DMS 273 (cell line): ENCODE measurements at regions not wholly inside any gene's neighbourhood (a gene's known extent, or its start where the extent isn't known, plus 50 kb on each side); places are given as distances from the start of the nearest gene placed in this dataset.
"Not testable (repeated sequence)": the region's sequence is repeated elsewhere in the genome, so short reads cannot be mapped to it uniquely, and the experiment has no call there.

Experiments used
- DNase-seq: peaks from one replicate; lab custom pipeline; 2025; ENCODE audit not compliant: unreplicated experiment; lab: John Stamatoyannopoulos, UW

DNA sequence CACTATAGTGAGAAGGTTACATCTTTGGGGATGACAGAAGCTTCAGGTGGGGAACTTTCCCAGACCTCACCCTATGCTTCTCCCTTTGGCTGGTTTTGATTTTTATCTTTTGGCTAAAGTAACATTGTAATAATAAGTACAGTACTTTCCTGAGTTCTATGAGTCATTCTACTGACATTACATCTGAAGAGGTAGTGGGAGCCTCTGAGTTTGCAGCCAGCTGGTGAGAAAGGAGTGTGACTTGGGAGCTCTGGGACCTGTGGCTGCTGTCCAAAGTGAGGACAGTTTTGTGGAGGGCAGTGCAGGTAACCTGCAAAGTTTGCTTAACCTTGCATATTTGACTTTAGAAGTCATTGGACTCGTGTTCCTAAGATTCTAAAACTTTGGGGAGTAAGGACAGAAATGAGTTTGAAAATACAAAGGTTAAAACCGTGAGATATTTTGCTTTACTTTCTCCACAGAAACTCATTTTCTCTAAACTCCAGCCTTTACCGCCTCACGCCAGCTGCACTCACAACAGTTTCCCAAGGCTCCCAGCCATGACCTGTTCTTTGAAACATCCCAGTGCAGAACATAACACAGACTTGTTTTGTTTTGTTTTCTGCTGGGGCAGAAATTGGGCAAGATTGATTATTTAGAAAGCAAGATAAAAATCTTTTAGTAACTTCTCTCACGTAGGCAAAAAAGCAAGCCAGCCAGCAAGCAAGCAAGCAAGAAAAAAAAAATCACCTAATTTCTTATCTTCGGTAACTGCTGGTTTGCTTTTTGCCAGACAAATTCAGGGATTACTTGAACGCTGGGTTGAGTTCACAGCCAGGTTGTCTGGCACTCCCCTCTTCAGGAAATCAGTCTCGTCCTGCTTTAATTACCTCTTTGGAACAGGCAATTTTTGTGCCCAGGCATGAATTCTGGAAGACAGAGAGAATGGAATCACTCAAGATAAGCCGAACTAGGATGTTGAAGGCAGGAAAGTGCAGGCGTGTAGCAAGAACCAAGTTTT, 478.3 kb upstream of the ISX start:
- no peak for DNase-seq

DNA sequence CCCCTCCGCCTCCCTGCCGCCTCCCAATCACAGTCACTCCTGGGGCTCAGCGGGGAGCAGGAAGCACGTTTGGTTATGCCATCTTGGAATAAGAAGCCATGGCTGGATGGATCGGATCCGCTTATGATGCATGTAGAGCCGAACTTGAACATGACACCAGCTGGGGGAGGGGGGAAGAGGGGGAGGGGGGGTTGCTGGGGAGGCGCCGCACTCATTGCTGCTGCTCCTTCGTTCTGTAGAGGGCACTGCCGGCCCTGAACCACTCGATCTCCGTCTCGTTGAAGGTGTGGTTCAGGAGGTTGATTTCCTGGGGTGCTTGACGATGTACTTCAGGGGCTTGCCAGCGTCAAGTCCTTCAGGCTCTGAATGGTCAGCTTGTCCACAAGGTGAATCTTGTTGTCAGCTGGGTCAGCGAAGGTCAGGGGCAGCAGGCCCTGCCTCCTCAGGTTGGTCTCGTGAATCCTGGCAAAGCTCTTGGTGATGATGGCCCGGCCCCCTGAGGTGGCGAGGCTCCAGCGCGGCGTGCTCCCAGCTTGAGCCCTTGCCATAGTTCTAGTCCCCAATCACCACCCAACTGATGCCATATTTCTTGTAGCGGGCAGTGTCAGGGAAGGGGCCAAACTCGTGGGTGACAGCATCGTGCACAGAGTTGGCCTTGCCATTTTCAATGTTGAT, 476.9 kb upstream of the ISX start:
- no peak for DNase-seq

DNA sequence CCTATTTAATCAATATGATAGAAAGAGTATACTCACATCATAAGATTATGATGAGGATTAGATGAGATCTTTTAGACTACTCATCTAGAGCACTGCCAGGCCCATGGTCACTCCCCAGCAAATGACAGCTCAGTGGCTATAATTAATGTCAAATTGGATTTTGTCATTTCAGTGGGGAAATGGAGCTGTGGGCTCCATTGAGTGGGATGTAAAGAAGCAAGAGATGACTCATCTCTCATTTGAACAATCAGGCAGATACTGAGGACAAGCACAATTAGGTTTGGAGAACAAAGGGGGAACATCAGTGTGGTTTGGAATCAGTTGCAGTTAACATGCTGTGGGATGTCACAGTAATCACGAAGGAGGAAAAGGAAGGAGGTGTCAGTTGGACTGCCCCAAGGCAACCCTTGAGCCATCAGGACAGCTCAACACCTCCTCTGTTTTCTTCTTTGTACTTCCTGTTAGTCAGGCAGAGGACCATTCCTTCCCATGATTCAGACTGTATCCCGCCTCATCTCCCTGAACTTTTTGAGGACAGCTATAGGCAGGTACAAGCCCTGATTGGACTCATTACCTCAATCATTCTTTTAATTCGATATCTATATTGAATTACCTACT, 473.7 kb upstream of the ISX start:
- no peak for DNase-seq

DNA sequence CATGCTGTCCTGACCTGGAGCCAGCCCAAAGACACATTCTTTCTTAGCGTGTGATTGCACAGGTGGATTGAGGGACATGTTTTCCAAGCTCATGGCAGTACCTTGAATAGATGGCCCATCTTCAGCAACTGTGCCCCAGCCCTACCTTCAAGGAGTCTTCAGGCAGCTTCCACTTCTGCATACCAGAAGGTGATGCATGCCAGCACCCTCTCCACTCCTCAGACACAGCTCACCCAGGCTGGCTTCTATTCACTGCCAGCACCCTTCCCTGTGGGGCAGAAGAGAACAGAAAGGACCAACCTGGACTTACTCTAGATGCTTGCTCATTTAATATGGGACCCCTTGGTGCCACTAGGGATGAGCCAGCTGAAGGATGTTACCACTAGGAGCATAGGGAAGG, 466.4 kb upstream of the ISX start:
- DNase-seq: no peak

DNA sequence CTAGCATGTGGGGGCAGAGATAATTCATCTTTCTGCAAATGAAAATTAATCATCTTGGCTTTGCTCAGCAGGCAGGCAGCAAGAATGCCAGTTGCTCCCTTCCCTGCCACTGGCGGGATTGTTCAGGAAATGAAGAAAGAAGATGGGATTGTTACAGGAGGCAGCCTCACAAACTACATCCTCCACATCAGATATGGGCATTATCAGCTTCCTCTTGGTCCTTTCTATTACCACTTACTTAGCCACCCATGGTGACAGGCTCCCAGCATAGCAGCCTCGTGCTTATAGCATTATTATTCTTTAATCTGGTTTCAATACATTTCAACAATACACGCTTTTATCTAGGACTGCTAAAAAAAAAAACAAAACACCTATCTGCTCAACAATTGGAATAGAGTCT, 461.6 kb upstream of the ISX start:
- DNase-seq: no peak

DNA sequence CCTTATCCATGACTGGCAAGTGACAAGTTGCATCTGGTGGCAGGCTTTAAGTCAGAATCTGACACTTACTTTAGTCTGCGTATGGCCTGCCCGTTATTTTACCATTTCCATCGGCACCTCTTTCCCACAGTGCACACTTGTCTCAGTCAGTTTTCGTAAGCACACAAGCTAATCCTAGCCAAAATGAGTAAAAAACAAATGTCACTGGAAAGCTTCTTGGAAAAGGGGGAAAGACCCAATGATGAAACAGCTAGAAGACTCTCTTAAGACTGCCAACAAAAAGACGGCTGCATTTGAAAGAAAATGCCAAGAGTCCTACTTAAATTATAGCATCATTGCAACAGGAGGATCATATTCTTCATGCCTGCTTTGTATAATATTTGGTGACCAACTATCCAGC, 457.9 kb upstream of the ISX start:
- DNase-seq: no peak

DNA sequence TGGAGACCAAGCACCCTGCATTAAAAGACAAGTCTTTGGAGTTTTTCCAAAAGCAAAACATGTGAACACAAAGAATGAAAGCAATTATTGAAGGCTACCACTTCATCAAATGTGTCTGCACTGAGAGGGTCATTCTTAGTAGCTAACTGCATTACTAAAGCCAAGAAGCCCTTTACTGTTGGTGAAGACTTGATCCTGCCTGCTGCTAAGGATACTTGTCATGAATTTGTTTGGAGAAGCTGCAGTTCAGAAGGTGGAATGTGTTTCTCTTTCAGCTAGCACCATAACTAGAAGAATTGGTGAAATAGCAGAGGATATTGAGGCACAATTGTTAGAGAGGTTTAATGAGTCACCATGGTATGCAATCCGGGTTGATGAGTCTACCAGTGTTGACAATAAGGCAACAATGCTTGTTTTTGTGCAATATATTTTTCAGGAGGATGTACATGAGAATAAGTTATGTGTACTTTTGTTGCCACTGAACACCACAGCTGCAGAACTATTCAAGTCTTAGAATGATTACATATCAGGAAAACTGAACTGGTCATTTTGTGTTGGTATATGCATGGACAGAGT, 457.3 kb upstream of the ISX start:
- DNase-seq: no peak

DNA sequence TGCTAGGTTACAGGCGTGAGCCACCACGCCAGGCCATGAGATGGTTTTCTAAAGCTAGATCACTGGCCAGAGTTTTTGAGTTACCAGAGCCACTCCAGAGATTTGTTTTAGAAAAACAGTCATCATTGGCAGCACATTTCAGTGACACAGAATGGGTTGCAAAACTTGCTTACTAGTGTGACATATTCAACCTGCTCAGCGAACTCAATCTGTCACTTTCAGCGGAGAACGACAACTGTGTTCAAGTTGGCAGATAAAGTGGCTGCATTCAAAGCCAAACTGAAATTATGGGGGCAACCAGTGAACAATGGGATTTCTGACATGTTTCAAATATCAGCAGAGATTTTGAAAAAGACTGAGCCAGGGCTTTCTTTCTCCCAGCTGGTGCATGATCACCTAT, 456.3 kb upstream of the ISX start:
- no peak for DNase-seq

DNA sequence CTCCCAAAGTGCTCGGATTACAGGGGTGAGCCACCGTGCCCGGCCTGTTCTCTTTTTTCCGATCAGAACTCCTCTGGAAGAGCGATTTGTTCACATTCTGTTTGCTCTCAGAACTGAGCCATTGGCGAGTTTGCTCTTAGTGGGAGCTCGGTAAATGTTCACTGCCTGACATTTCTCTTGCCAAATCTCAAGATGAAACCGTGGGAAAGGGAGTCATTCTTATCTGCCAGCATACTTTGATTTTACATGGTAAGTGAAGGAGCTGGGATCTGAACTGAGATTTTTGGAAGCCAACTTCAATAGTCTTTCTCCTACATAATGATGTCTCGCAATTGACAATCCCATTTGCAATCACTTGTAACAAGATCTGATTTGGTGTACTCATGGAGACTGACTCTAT, 445.8 kb upstream of the ISX start:
- no peak for DNase-seq

DNA sequence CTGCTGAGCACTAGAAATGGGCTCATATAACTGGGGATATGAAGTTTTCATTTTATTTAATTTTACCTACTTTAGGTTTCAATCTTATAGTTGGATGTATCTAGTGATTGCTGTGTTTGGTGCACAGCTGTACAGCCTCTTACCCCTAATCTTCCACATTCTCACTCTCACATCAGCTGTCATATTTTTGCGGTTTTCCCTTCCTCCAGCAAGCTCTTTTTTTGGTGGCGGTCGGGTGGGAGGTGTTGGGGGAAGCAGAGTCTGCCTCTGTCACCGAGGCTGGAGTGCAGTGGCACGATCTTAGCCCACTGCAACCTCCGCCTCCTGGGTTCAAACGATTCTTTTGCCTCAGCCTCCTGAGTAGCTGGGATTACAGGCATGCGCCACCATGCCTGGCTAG, 445.1 kb upstream of the ISX start:
- DNase-seq: no peak

DNA sequence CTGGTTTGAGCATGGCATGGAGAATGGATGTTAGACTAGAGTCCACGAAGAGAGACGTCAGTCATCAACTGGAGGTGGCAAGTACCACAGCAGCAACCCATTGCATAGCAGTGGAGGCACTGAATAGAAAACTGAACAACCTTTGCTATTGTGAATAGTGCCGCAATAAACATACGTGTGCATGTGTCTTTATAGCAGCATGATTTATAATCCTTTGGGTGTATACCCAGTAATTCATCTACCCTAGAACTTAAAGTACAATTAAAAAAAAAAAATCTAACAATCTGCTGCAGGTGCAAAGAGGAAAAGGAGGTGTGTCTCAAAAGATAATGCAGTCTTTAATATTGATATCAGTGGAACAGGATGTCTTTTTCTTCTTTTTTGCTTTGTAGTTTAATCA, 443.4 kb upstream of the ISX start:
- DNase-seq: no peak

DNA sequence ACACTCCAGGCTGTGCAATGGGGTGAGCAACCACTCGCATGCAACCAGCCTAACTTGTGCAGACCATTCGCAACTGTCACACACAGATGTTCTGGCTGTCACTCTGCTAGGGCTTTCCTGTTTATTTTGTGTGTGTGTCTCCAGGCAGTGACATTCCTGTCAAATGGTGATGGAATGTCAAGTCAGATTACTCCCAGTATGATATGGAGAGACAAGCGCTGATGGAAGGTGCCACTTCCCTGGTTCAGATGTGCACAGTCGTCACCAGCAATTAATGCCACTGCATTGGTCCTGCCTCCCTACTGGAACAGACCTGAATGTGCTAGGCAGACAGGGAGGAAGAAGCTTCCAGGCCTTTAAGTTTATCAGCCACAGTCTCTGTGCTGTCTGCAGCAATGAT, 442.4 kb upstream of the ISX start:
- no peak for DNase-seq

DNA sequence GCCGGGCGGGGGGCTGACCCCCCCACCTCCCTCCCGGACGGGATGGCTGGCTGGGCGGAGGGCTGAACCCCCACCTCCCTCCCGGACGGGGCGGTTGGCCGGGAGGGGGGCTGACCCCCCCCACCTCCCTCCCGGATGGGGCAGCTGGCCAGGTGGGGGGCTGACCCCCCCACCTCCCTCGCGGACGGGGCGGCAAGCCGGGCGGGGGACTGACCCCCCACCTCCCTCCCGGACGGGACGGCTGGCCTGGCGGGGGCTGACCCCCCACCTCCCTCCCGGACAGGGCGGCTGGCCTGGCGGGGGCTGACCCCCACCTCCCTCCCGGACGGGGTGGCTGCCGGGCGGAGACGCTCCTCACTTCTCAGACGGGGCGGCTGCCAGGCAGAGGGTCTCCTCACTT, 440.1 kb upstream of the ISX start:
- DNase-seq: not testable (repeated sequence)

DNA sequence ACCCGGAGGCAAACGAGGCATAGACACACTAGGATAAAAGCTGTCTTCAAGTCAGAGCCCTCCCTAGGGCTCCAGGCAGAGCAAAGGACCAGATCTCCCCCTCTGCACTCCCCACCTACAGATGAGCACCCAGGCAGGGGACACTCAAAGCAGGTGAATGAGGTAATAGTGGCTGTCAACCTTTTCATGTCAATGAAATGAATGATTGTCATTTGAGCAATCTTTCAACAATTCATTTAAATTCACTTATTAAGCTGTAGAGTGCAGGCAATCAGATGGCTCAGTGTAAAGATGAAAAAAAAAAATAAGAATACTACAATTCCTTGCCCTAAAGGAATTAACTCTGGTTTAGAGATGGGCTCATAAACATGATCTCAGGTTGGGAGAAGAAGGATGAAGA, 427.8 kb upstream of the ISX start:
- DNase-seq: no peak

DNA sequence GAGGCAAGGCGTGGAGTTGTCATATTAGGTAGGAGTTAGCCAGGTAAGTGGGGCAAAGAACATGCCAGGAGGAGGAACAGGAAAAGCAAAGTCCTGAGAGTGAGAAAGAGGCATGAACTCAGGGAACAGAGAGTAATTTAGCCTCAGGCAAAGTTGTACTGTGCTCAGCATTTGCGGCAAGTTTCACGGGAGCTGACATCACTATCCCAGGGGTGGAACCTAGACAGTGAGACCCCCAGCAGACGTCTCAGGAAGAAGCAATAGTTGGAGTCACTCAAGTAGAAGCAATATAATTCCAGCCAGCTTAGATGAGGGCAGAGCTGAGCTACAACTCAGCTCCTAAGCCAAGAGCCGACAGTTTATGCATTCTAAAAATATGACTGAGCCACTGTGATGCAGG, 426.0 kb upstream of the ISX start:
- DNase-seq: no peak

DNA sequence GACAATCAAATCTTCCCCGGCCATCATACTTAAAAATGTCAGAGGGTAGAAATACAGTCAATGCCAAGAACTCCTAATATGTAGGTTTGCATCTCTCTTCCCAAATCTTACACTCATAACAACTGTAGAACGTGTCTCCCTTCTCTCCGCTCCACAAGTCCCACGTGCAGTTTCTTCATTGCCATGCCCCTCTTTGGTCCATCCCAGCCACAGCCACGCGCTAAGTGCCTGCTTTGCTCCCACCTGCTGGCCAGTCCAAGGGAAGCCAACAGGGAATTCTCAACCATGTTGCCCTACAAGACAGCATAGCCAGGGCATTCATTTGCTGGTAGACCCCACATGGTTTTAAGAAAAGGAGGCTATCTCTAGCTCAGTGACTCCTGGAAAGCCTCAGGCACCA, 420.6 kb upstream of the ISX start:
- no peak for DNase-seq

DNA sequence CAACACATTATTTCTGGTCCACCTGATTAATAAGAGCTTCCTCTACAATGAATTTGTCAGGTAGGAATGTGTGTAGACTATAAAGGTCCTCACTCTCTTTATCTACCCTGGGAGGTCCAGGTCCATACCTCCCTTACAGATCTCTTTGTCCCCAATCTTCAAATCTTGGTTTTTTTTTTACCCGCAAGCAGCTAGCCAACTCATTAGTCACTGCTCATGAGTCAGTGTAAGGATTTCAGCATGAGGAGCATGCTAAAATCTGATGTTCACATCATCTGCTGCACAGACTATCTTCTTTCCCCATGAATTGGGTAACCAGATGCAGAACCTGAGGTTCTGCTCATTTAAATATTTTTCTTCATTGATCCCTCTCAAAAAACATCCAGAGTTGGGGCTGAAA, 397.0 kb upstream of the ISX start:
- DNase-seq: no peak

DNA sequence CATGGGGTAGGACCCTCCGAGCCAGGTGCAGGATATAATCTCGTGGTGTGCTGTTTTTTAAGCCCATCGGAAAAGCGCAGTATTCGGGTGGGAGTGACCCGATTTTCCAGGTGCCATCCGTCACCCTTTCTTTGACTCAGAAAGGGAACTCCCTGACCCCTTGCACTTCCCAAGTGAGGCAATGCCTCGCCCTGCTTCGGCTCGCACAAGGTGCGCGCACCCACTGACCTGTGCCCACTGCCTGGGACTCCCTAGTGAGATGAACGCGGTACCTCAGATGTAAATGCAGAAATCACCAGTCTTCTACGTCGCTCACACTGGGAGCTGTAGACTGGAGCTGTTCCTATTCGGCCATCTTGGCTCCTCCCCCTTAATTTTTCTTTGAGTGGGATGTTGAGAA, 382.9 kb upstream of the ISX start:
- DNase-seq: not testable (repeated sequence)

DNA sequence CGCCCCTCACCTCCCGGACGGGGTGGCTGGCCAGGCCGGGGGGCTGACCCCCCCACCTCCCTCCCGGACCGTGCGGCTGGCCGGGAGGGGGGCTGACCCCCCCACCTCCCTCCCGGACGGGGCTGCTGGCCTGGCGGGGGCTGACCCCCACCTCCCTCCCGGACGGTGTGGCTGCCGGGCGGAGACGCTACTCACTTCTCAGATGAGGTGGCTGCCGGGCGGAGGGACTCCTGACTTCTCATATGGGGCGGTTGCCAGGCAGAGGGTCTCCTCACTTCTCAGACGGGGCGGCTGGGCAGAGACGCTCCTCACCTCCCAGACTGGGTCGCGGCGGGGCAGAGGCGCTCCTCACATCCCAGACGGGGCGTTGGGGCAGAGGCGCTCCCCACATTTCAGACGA, 381.7 kb upstream of the ISX start:
- DNase-seq: not testable (repeated sequence)

DNA sequence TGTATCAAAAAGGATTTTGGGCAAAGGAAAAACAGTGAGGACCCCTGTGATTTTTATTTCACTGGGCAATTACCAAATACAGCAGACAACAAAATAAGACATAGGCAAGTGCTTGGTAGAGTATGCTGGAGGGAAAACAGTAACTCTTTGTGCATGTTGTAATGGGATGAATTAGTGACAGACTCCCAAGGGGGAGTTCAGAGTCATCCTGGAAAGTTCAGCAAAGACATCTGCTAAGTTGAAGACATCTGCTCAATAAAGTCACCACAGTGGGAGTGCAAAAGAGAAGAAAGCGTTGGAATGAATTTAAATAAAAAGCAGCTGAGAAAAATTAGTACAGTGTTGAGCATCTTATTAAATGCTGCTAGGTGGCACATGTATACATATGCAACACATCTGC, 378.8 kb upstream of the ISX start:
- peak; percentile 0 for DNase-seq

DNA sequence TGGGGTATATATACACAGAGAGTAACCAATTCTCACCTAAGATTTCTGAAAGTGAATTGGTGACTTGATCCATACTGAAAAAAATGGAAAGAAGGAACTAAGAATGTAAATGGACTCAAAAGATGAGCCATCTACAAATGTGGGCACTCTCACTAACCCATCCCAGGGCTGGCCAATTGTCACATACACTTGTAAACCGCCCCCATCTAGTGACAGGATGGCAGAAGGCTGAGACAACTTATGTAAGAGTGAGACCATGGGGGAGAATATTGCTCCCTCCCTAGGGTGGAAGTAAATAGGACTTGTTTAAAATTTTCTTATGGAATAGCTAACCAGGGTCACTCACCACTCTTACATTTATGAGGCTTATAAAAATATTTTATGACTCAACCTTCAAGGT, 377.1 kb upstream of the ISX start:
- no peak for DNase-seq

DNA sequence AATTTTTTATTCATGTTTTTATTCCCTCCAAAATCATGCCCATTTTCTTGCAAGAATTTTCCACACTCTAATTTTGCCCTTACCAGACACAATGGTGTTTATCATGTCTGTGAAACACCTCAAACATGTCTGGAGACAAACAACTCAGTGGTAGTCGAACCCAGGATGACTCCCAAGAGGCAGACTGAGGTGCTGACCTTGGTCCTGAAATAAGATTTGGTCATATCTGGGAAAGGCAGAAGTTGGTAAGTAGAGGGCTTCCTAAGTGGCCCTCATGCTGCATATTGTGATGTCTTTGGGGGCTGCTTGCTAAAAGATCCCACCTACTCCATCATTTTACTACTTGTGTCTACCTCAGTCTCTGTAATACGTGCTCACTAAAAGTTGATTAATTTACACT, 369.4 kb upstream of the ISX start:
- no peak for DNase-seq
